ENCODE measurements at regions not wholly inside any gene's neighbourhood (a gene's known extent, or its start where the extent isn't known, plus 50 kb on each side); places are given as distances from the start of the nearest gene placed in this dataset.
"Not testable (repeated sequence)": the region's sequence is repeated elsewhere in the genome, so short reads cannot be mapped to it uniquely, and the experiment has no call there.

GRCh38 chr11:45000918-45001317 is 50.2 kb upstream of the TP53I11 start:
- 95 to 96% methylated on average over 4 of the region's 4 CpGs for WGBS, 2 experiments
- H3K4me3 ChIP-seq (ENCODE audit: insufficient read depth, low read depth, low read length) = no peak overlapping the region
- H3K27ac ChIP-seq (ENCODE audit: insufficient read depth, low read depth, low read length, poor library complexity, severe bottlenecking) = no peak overlapping the region

GRCh38 chr11:45001466-45002165 is 50.9 kb upstream of the TP53I11 start:
- no peaks in the 10 kb centered on the region for H3K9me3 ChIP-seq (ENCODE audit: control insufficient read depth, low read length)
- no peaks in the 10 kb centered on the region for H3K36me3 ChIP-seq (ENCODE audit: control insufficient read depth, insufficient read depth, low read length)
- H3K4me3 ChIP-seq (ENCODE audit: insufficient read depth, low read depth, low read length) = no peak overlapping the region
- 96 to 97% methylated on average over 4 to 6 of the region's 6 CpGs for WGBS, 2 experiments
- H3K27ac ChIP-seq (ENCODE audit: insufficient read depth, low read depth, low read length, poor library complexity, severe bottlenecking) = no peak overlapping the region
- H3K4me1 ChIP-seq (ENCODE audit: control insufficient read depth, insufficient read depth, low read length) = no peaks in the 10 kb centered on the region
- H3K27me3 ChIP-seq (ENCODE audit: control insufficient read depth, insufficient read depth, low read length, poor library complexity, severe bottlenecking) = no peaks in the 10 kb centered on the region

More at GRCh38 chr11:45000918-45001317, 50.2 kb upstream of the TP53I11 start:
- Histone ChIP-seq H3K9me3 (ENCODE audit: control insufficient read depth, low read length) (no peaks in the 10 kb centered on the region), H3K27me3 (ENCODE audit: control insufficient read depth, insufficient read depth, low read length, poor library complexity, severe bottlenecking) (no peaks in the 10 kb centered on the region), H3K4me1 (ENCODE audit: control insufficient read depth, insufficient read depth, low read length) (no peaks in the 10 kb centered on the region), H3K36me3 (ENCODE audit: control insufficient read depth, insufficient read depth, low read length) (no peaks in the 10 kb centered on the region)

- no peaks in the 10 kb centered on the region for H3K27me3 ChIP-seq (ENCODE audit: control insufficient read depth, insufficient read depth, low read length, poor library complexity, severe bottlenecking)
- WGBS, 2 experiments = no CpG with 5 or more reads among the region's 1 CpG
- H3K4me1 ChIP-seq (ENCODE audit: control insufficient read depth, insufficient read depth, low read length) = peaks cover 8% of the 10 kb centered on the region
- no peaks in the 10 kb centered on the region for H3K36me3 ChIP-seq (ENCODE audit: control insufficient read depth, insufficient read depth, low read length)
- H3K9me3 ChIP-seq (ENCODE audit: control insufficient read depth, low read length) = no peaks in the 10 kb centered on the region
- no peak overlapping the region for H3K4me3 ChIP-seq (ENCODE audit: insufficient read depth, low read depth, low read length)
- H3K27ac ChIP-seq (ENCODE audit: insufficient read depth, low read depth, low read length, poor library complexity, severe bottlenecking) = no peak overlapping the region
Observed at GRCh38 chr11:45005106-45005505, 54.4 kb upstream of the TP53I11 start.

- WGBS, 2 experiments = 76 to 79% methylated on average over 8 of the region's 8 CpGs
- Histone ChIP-seq H3K36me3 (ENCODE audit: control insufficient read depth, insufficient read depth, low read length) (no peaks in the 10 kb centered on the region), H3K9me3 (ENCODE audit: control insufficient read depth, low read length) (no peaks in the 10 kb centered on the region), H3K27ac (ENCODE audit: insufficient read depth, low read depth, low read length, poor library complexity, severe bottlenecking) (no peak overlapping the region), H3K27me3 (ENCODE audit: control insufficient read depth, insufficient read depth, low read length, poor library complexity, severe bottlenecking) (no peaks in the 10 kb centered on the region), H3K4me3 (ENCODE audit: insufficient read depth, low read depth, low read length) (no peak overlapping the region), H3K4me1 (ENCODE audit: control insufficient read depth, insufficient read depth, low read length) (peaks cover 8% of the 10 kb centered on the region)
Observed at GRCh38 chr11:45007011-45007410, 56.3 kb upstream of the TP53I11 start.

- H3K27ac ChIP-seq (ENCODE audit: insufficient read depth, low read depth, low read length, poor library complexity, severe bottlenecking); H3K27me3 ChIP-seq (ENCODE audit: control insufficient read depth, insufficient read depth, low read length, poor library complexity, severe bottlenecking); H3K9me3 ChIP-seq (ENCODE audit: control insufficient read depth, low read length); H3K4me1 ChIP-seq (ENCODE audit: control insufficient read depth, insufficient read depth, low read length); H3K36me3 ChIP-seq (ENCODE audit: control insufficient read depth, insufficient read depth, low read length); H3K4me3 ChIP-seq (ENCODE audit: insufficient read depth, low read depth, low read length): not testable (repeated sequence)
- WGBS, 2 experiments = 65 to 76% methylated on average over 5 of the region's 5 CpGs
Observed at GRCh38 chr11:45015983-45016382, 65.3 kb upstream of the TP53I11 start.

- peaks cover 12% of the 10 kb centered on the region for H3K4me1 ChIP-seq (ENCODE audit: control insufficient read depth, insufficient read depth, low read length)
- H3K27me3 ChIP-seq (ENCODE audit: control insufficient read depth, insufficient read depth, low read length, poor library complexity, severe bottlenecking); H3K4me3 ChIP-seq (ENCODE audit: insufficient read depth, low read depth, low read length); H3K27ac ChIP-seq (ENCODE audit: insufficient read depth, low read depth, low read length, poor library complexity, severe bottlenecking); H3K36me3 ChIP-seq (ENCODE audit: control insufficient read depth, insufficient read depth, low read length); H3K9me3 ChIP-seq (ENCODE audit: control insufficient read depth, low read length): not testable (repeated sequence)
- 91 to 95% methylated on average over 4 of the region's 4 CpGs for WGBS, 2 experiments
Observed at GRCh38 chr11:45016446-45016845, 65.8 kb upstream of the TP53I11 start.

- no peaks in the 10 kb centered on the region for H3K36me3 ChIP-seq (ENCODE audit: control insufficient read depth, insufficient read depth, low read length)
- H3K27me3 ChIP-seq (ENCODE audit: control insufficient read depth, insufficient read depth, low read length, poor library complexity, severe bottlenecking) = no peaks in the 10 kb centered on the region
- no peaks in the 10 kb centered on the region for H3K9me3 ChIP-seq (ENCODE audit: control insufficient read depth, low read length)
- no peak overlapping the region for H3K27ac ChIP-seq (ENCODE audit: insufficient read depth, low read depth, low read length, poor library complexity, severe bottlenecking)
- H3K4me3 ChIP-seq (ENCODE audit: insufficient read depth, low read depth, low read length) = no peak overlapping the region
- 50% methylated on average over 6 of the region's 6 CpGs for WGBS, 2 experiments
- H3K4me1 ChIP-seq (ENCODE audit: control insufficient read depth, insufficient read depth, low read length) = peaks cover 12% of the 10 kb centered on the region
Observed at GRCh38 chr11:45017329-45017728, 66.6 kb upstream of the TP53I11 start.

GRCh38 chr11:45021001-45021400 is 70.3 kb upstream of the TP53I11 start:
- Histone ChIP-seq H3K4me3 (ENCODE audit: insufficient read depth, low read depth, low read length) (no peak overlapping the region), H3K4me1 (ENCODE audit: control insufficient read depth, insufficient read depth, low read length) (peaks cover 12% of the 10 kb centered on the region), H3K27me3 (ENCODE audit: control insufficient read depth, insufficient read depth, low read length, poor library complexity, severe bottlenecking) (no peaks in the 10 kb centered on the region), H3K27ac (ENCODE audit: insufficient read depth, low read depth, low read length, poor library complexity, severe bottlenecking) (no peak overlapping the region), H3K36me3 (ENCODE audit: control insufficient read depth, insufficient read depth, low read length) (no peaks in the 10 kb centered on the region), H3K9me3 (ENCODE audit: control insufficient read depth, low read length) (no peaks in the 10 kb centered on the region)

- H3K27me3 ChIP-seq (ENCODE audit: control insufficient read depth, insufficient read depth, low read length, poor library complexity, severe bottlenecking) = no peaks in the 10 kb centered on the region
- peaks cover 12% of the 10 kb centered on the region for H3K4me1 ChIP-seq (ENCODE audit: control insufficient read depth, insufficient read depth, low read length)
- H3K4me3 ChIP-seq (ENCODE audit: insufficient read depth, low read depth, low read length) = no peak overlapping the region
- H3K9me3 ChIP-seq (ENCODE audit: control insufficient read depth, low read length) = no peaks in the 10 kb centered on the region
- no peaks in the 10 kb centered on the region for H3K36me3 ChIP-seq (ENCODE audit: control insufficient read depth, insufficient read depth, low read length)
- 33 to 38% methylated on average over 9 of the region's 9 CpGs for WGBS, 2 experiments
- no peak overlapping the region for H3K27ac ChIP-seq (ENCODE audit: insufficient read depth, low read depth, low read length, poor library complexity, severe bottlenecking)
Observed at GRCh38 chr11:45021692-45022141, 71.0 kb upstream of the TP53I11 start.

- Histone ChIP-seq H3K9me3 (ENCODE audit: control insufficient read depth, low read length) (no peaks in the 10 kb centered on the region), H3K27me3 (ENCODE audit: control insufficient read depth, insufficient read depth, low read length, poor library complexity, severe bottlenecking) (no peaks in the 10 kb centered on the region), H3K27ac (ENCODE audit: insufficient read depth, low read depth, low read length, poor library complexity, severe bottlenecking) (no peak overlapping the region), H3K36me3 (ENCODE audit: control insufficient read depth, insufficient read depth, low read length) (no peaks in the 10 kb centered on the region), H3K4me3 (ENCODE audit: insufficient read depth, low read depth, low read length) (no peak overlapping the region), H3K4me1 (ENCODE audit: control insufficient read depth, insufficient read depth, low read length) (peaks cover 12% of the 10 kb centered on the region)
- whole genome bisulfite sequencing, 2 experiments = 87 to 89% methylated on average over 9 of the region's 9 CpGs
Observed at GRCh38 chr11:45022294-45023064, 71.8 kb upstream of the TP53I11 start.
